Esophagus squamous epithelium (tissue), 4 donors: ENCODE measurements at regions not wholly inside any gene's neighbourhood (a gene's known extent, or its start where the extent isn't known, plus 50 kb on each side); places are given as distances from the start of the nearest gene placed in this dataset.

Experiments
- CTCF ChIP-seq, 6 experiments: fragments of 450-650 bp in 4 of 6; fragments of 200-600 bp in 2 of 6; sonication (generic) in 2 of 6; IDR thresholded peaks; one replicate each; pipeline ENCODE4 v1.5.1; 2016 to 2019; ENCODE audit warnings: antibody characterized with exemption in 6 of 6, mild to moderate bottlenecking in 4 of 6, moderate library complexity in 4 of 6
- POLR2A ChIP-seq, 4 donors: fragments of 450-650 bp; IDR thresholded peaks; one replicate each; pipeline ENCODE4 v1.6.1; 2017; ENCODE audit warnings: antibody characterized with exemption in 4 of 4, mild to moderate bottlenecking in 4 of 4, moderate library complexity in 3 of 4

- TF ChIP-seq CTCF (IDR thresholded peaks at IDR 0.05), result no peak
- TF ChIP-seq POLR2A (IDR thresholded peaks at IDR 0.05), result no peak
These were observed 687.4 kb downstream of the DIAPH3 start for GRCh38 chr13:59476366-59476765.
